DMS153 treated with DMSO at 0.1 percent for 48 hours (cell line): ENCODE measurements at regions not wholly inside any gene's neighbourhood (a gene's known extent, or its start where the extent isn't known, plus 50 kb on each side); places are given as distances from the start of the nearest gene placed in this dataset.
"Not testable (repeated sequence)": the region's sequence is repeated elsewhere in the genome, so short reads cannot be mapped to it uniquely, and the experiment has no call there.

Experiments
- DNase-seq: peaks from one replicate; lab custom pipeline; 2025; ENCODE audit not compliant: unreplicated experiment; lab: John Stamatoyannopoulos, UW

GRCh38 chr7:1341361-1342089 lies 108.9 kb downstream of the UNCX start:
- no peak for DNase-seq

- no peak for DNase-seq
These were observed 109.5 kb downstream of the UNCX start for GRCh38 chr7:1342090-1342640.

- no peak for DNase-seq
These were observed 110.9 kb downstream of the UNCX start for GRCh38 chr7:1343551-1343950.

DNA sequence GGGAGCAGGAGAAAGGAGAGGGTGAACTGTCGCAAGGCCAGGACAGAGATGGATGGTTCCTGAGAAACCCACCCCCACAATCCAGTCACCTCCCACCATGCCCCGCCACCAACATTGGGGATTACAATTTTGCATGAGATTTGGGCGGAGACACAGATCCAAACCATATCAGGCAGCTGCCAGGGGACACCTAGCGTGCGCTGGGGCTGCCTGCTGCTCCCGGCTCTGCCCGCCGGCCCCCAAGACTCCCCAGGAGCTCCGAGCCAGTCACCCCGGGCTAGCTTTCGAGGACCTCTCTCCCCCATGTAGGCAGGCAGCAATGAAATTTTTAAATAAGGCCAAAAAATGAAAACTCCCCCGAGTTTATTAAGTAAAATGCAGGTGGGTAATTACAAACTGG lies 111.7 kb downstream of the UNCX start:
- no peak for DNase-seq

DNA sequence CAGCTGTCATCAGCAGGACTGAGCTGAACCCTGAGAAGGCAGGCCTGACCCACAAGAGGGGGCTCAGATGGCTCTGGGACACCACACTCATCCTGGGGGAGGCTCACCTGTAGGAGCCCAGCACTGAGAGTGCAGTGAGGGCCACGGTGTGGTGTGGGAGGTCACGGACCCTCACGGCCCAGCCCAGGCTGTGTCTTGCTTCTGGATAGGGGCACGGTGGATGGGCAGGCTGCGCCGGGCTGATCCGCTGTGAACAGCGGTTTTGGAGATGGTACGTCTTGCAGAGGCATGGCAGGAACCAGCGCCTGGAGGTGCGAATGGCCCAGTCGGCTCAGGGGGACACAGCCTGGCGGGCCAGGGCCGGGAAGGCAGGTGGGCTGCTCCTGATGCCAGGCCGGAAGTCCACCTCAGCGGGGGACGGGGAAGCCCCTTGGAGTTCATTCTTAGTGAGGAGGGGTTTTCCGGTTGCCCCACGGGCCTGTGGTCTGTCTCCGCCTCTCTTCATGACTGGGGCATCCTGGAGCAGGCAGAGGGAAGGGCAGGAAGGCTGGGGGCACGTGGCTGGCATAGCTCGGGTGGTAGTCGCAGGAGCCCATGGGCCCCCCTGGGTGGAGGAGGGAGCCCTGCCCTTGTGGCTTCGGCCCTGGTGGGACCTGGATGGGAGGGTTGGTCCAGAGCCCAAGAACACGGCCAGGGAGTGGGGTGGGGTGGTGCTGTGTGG lies 112.5 kb downstream of the UNCX start:
- DNase-seq: no peak

GRCh38 chr7:1345796-1346755 lies 113.2 kb downstream of the MICALL2 start:
- DNase-seq: no peak

DNA sequence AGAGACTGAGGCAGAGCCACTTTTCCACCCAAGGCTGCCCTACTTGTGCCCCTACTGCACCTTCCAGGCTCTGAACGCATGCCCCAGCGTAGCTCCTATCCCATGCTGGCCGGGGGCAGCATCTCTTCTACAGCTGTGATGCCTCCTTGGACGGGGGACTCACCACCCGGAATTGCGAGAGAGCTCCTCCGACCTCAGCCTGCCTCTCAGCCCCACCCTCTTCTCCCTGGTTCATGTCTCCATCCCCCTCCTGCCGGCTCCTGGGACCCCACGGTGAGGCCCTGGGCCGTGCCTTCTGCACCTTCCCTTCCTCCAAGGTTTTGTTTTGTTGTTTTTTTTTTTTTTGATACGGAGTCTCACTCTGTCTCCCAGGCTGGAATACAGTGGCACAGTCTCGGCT lies 112.4 kb downstream of the MICALL2 start:
- no peak for DNase-seq

DNA sequence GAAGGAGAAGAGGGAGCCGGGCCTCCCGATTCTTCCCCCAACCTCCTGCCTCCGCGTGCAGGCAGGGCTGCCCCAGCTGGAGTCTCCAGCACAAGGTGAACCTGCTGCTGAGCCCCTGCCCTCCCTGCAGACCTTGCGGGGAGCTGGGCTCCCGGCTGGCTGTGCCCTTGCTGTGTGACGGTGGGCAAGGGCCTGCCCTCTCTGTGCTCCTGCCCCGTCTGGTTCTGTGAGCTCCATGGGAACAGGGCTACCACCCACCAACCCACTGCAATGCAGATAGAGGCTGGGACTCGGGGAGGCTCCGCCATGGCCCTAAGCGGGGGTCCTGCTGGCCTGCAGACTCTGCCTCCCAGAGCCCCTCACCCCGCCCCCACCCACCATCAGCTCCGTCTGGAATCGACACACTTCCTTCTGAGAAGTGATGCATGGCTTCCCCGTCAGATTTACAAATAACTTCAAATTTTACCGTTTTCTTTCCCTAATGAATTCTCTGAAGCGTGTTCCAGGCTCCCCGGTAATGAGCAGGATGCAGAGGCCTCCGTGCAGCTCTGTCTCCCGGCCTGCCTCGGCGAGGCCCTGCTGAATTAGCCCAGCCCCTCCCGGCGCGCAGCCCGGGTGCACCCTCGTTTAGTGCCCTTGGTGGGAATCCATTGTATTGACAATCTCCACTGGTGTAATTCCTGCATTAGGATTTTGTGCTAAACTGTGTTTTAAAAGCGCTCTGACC lies 111.0 kb downstream of the MICALL2 start:
- DNase-seq: no peak

GRCh38 chr7:1348823-1349335 lies 110.4 kb downstream of the MICALL2 start:
- DNase-seq: no peak

DNA sequence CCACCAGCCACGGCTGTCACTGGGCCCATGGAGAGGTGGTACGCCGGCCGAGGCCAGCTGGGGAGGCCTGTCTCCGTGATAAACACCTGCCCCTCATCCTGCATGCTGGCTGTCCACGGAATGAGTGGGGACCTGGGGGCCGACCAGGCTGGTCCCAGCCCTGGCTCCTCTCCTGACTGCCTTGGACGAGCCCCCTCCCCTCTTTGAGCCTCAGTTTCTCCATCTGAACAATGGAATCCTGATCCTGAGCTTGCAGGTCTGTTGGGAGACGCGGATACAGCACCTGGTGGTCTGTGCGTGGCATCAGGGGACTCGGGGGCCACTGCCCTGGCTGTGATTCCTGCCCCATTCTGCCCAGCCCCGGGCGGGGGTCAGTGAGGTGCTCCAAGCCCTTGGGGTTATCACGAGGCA lies 109.9 kb downstream of the MICALL2 start:
- no peak for DNase-seq

- DNase-seq: no peak
These were observed 107.2 kb downstream of the MICALL2 start for GRCh38 chr7:1351881-1352625.

DNA sequence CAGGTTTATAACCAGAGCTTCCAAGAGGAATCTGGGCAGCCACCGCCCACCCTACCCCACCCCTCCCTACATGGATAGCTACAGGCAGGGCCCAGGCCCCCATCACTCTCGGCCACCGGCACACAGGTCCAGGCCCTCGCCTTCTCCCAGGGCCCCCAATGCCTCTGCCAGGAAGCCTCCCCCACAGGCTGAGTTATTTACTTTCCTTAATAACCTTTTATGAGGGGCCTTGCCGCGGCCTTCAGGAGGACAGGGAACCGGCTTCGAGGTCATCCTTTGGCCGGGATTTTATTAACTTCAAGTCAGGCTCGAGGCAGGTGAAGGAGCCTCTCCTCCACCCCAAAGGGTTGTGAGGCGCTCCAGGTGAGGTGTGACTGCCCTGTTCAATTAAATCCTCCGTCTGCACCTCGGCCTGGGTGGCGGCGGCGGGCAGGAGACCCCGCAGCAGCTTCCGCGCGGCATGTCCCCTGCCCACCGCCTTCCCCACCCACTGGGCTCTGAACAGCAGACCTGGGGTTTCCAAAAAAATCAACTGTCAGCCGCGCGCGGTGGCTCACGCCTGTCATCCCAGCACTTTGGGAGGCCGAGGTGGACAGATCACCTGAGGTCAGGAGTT lies 106.5 kb downstream of the MICALL2 start:
- DNase-seq: no peak

DNA sequence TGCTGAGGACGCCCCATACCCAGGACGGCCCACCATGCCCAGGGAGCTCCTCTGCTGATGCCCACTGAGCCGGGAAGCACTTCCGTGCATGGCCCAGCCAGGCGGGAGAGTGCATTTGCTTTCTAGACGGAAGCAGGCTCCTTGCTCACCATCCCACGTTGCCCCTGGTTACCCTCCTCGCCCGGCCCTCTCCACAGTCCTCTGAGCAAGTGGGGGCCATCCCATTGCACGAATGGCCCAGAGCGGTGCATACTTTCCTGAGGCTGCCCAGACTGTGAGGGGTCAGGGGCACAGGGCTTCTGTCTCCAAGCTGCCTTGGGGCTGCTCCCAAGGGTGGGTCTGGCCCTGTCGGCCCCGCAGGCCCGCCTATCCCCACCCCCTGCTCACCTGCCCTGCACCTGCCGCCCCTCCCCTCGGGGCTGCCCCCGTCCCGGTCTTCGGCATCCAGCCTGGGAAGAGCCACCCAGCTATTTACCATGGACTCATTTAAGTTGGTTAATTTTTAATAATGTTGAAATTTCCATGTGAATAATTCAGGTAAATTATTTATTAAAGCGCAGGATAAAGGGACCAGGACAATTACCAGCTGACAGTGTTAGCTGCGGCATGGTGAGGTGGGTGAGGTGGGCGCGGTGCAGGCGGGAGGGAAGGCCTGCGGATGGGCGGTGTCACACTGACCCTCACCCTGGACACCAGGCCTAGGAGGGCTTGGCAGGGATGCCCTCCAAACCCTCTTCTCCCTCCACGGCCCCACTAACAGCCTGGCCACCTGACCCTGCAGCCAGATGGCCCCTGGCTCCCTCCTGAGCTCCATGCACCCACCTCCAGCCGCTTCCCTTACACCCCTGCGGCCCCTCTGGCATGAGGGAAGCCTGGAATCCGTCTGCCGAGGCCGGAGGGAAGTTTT lies 104.4 kb downstream of the MICALL2 start:
- DNase-seq: no peak

DNA sequence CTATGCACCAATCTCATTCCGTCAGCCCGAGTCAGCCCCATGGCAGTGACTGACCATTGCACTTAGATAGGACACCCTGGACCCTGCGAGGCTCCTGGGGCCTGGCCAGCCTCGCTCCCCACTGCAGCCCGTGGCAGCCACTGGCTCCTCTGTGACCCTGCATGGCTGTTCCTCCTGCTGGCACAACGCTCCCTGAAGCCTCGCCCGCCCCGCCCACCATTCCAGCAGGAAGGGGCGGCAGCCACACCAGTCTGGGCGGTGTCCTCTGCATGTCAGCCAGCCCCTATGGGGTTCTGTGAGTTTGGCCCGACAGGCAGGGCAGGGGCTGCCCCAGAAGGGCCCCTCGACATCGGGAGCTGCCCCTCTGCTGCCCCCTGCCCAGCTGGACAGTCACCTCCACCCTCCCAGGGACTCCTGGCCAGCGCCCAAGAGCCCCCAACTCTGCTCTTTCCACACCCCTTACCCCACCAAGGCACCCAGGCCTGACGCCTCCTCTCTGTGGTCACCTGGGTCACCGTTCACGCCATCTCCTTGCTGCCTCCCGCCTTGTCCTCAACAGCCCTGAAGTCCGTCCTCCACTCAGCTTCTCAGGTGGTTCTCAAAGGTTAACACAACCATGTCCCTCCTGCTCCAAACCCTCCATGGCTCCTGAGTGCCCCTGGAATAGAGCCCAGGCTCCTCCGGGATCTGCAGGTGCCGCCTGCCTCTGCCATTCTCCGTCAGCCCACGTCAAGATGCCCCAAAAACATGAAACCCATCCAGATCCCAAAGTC lies 103.5 kb downstream of the MICALL2 start:
- no peak for DNase-seq

GRCh38 chr7:1356853-1357252 lies 102.4 kb downstream of the MICALL2 start:
- DNase-seq: not testable (repeated sequence)

DNA sequence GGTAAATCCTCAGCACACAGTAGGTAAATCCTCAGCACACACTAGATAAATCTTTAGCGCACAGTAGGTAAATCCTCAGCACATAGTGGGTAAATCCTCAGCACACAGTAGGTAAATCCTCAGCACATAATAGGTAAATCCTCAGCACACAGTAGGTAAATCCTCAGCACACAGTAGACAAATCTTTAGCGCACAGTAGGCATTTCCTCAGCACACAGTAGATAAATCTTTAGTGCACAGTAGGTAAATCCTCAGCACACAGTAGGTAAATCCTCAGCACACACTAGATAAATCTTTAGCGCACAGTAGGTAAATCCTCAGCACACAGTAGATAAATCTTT lies 102.0 kb downstream of the MICALL2 start:
- DNase-seq: not testable (repeated sequence)

DNA sequence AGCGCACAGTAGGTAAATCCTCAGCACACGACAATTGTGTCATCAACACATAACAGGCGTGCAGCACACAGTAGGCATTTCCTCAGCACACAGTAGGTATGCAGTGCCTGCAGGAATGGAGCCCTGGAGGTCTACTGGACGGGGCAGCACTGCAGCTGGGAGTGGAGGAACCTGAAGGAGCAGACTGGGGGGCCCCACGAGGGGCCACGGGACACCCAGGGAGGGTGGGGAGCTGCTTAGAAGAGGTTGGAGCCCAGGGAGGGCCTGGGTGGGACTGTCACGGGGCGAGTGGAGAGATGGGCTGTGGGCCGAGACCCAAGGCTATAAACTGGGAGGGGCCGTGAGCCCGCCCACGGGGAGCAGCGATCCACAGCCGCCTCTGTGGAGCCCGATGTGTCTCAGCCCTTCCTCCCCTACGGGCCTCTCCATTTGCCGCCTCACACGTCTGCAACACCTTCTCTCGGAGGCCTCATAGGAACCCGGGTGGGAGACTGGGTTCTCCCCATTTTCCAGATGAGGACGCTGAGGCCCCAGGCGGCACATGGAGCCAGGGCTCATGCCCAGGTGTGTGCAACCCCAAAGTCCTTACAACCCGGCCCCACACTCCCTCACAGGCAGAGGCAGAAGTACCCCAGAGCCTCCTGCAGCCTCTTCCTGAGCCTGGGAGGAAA lies 101.5 kb downstream of the MICALL2 start:
- DNase-seq: no peak
